CD4-positive, alpha-beta T cell treated with Interleukin-10 for 1 hour (primary cell): ENCODE measurements at regions not wholly inside any gene's neighbourhood (a gene's known extent, or its start where the extent isn't known, plus 50 kb on each side); places are given as distances from the start of the nearest gene placed in this dataset.

Experiments used
- DNase-seq: peaks from one replicate; pipeline ENCODE4 v3.0.0-alpha.2; 2020

DNA sequence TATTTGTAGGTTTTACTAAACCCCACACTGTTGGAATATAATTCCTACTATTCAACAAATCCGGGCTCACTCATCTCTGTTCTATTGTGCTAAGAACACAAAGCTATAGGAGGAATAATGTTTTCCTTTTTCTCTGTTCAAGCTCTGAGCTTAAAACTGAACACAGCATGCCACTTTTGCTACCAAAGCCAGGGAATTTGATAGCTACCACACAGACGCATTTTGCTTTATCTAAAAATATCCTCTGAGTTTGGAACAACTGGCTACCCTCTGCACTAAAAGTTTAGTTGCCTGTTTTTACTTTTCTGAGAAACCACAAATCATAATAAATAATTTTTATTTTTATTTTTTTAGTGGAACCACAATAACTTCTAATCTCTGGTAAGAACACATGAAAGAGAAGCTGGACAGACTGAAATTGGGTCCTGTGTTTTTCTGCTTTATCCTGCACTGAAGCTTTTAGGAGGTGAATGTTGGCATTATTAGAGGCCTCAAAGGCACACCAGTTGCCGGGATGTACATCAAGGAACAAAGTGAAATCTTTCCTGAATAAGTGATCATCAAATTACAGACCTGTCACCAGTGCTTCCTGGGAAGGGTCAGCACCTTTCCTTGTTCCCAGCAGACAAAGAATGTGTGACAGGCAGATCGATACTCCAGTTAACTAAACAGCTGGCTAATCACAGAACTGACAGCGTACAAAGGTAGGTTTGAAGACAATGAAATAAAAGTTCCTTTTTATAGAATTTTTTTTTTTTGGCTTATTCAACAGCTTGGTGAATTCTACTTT is 523.2 kb upstream of the TENM4 start:
- DNase-seq = no peak

DNA sequence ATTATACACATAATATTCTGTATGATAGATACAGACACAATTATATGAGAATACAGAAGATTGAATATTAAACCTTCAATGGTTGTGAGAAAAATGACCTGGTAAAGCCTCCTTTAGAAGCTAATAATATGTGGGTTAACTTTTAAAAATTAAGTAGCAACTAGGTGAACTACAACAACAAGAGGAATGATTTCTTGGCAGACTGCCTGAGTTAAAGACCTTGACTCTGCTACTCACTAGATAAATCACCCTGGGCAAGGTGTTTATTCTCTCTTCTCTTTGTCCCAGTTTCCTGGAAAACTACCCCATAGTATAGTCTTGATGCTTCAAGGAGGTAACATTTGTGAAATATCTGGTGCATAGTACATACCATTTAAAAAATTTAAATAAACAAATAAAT is 519.6 kb upstream of the TENM4 start:
- DNase-seq = no peak

DNA sequence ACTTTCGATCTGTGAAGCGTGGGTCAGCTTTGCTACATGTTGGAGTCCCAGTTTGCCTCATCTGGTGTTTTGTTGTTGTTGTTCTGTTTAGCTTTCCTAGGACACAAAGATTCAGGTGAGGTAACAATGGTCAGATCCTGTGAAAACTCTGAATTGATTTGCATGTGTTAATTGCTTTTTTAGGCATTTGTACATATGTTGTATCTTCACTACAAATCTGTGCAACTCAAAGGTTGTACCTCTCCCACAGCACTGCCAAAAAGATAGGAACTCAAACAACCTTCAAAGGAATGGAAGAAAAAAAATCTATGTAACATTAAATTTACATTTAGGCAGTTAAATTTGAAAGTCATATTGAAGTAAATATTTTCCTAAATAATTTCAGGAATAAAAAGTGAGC is 518.5 kb upstream of the TENM4 start:
- DNase-seq = no peak

DNA sequence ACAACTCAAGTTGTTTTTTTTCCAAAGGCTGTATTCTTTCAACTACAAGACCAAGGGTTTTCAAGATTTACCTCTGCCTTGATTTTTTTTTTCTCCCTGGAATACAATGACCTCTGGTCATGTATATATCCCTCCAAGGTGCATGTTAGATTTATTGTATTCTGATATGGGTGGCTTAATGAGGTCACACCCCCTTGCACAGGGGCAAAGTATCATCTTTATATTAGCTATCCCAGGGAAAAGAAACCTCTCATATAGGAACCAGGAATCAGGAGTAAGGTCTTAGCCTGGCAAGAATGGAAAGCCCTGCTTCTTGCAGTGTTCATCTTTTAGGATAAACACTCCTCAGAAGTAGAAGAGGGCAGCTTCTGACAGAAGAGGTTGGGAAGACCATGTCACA is 516.9 kb upstream of the TENM4 start:
- no peak for DNase-seq

DNA sequence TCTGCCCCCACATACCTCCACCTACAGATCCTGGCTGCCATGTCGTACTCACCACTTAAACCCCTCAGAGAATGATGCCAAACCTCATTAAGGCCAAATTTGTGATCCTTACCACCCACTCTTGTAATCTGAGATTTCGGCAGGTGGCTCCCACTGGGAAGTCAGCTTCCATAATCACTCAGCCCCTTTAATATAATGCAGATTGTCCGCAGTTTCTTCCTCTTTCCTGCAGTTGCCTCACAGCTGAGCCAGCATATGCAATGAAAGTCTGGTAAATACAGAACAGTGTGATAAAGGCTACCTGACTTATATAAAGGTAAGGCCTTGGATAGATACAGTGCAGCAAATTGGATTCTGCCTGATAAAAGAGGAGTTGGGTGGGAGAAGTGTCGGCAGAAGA is 515.2 kb upstream of the TENM4 start:
- DNase-seq = no peak

DNA sequence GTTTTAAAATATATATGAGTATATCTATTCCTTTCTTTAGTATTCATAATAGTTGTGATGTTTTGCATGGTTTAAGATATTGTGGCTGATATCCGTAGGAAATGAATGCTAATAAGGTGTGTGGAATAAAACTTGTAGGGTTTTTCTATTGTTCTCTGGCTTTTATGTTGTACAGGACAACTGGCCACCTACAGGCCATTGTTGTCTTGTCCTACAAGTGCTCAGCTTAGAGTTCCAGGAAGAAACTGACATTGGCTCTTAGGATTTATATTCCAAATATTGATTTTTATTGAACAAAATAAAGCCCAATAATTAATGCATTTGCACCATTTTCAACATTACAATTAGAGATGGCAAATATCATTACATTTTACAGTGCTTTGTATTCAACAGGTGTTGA is 512.8 kb upstream of the TENM4 start:
- DNase-seq = no peak

DNA sequence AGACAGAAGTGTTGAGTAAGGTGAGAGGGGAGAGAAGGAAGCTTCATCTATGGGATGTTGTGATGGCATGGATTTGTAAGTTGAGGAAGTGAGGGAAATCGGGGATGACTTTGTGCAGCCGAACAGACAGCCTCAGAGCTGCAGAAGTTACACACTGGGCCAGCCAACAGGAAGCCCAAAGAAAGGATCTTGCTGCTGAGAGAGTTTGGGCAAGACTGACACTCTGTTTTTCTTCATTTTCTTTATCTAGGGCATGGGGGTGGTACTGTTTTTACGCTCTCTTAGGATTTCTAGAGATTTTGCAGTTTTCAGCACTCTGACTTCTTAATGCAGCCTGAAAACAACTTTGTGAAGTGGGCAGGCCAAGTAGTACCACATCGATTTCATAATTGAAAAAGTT is 509.9 kb upstream of the TENM4 start:
- DNase-seq = no peak

DNA sequence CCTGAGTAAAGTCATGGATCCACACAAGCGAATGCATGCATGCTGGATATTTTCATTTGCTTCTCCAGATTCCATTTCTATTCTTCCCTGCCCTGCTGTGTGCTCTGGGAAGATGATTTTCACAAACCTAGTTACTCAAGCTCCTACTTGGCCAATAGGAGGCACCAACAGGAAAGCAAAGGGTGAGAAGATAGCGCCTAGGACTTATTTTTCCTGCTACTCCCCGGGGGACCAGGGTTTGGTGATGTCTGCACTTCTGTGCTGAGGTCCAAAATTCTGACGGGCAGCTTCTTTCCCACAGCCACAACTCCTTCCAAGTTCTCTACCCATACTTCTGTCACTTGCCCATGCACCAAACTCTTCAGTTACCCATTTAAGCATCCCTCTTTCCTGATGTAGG is 509.3 kb upstream of the TENM4 start:
- no peak for DNase-seq

DNA sequence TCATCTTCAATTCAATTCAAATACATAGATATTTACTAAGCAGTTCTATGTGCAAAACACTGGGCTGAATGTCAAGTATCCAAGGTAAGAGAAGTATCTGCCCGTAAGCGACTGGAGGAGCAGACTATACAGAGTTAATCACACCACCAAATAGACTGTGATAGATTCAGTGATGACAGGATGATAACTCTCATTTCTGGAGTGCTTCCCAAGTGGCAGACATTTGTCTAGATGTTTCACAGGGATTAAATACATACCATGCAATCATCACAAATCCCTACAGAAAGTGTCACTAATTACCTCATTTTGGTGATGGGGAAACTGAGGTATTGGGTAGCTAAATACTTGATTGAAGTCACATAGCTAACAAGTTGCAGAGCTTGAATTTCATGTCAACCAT is 508.7 kb upstream of the TENM4 start:
- no peak for DNase-seq

DNA sequence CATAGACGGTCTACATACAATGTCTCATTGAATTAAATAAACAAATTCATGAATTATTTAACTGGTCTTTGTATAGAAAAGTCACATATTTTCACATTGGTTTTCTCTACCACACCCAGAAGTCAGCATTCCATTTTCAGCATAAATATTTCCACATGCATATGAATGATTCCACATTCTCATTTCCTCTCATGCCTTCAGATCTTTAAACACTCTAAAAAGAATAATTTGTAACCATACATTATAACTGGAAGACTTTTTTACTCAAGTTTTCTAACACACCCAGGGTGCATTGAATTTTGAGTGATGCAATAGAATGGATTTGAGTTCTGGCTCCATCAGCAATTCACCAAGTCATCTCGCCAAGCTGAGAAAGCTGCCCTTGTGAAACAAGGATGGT is 501.8 kb upstream of the TENM4 start:
- DNase-seq = no peak

DNA sequence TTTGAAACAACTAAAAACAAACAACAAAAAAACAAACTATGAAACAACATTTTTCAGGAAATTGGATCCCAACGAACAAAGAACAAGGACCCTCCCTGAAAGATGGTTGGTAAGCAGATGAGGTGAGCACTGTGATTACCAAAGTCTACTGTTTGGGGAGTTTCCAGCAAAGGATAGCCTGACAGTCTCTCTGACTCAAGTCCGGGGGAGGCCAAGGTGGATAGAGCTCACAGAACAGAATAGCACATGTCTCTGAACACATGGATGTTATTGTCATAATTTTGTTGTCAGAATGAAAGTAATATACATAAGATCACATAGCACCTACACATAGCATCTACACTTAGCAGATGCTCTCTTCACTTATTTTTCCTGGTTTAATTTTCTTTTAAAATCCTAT is 501.3 kb upstream of the TENM4 start:
- DNase-seq = no peak

DNA sequence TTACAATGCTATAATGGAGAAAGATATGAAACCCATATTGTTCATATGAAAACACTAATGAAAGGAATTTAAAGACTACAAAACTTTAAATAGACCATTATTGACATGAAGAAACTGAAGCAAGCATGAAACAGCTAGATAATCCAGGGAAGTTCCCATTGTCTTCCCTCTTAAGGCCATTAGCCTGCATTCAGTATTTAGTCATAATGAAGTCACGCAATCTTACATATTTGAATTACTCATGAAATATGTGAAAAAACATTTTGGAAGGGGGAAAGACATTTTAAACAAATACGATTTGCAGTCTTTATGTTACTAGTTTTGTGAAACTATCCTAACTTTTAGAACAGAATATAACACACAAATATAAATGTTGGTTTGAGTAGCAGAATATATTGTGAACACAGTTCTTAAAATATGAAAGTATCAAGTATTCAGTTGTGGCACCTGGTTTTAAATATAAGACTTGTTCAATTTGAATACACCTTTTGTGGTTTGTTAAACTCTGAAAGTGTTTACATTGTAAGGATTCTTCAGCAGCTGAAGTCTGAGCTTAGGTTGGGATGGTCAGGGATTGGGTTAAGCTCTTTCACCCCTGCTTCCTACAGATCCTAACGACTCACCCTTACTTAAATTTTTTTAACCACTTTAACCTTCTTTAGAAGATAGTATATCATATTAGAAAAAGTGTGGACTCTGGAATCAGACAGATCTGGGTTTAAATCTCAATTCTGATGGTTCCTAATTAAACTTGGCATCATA is 500.3 kb upstream of the TENM4 start:
- no peak for DNase-seq

DNA sequence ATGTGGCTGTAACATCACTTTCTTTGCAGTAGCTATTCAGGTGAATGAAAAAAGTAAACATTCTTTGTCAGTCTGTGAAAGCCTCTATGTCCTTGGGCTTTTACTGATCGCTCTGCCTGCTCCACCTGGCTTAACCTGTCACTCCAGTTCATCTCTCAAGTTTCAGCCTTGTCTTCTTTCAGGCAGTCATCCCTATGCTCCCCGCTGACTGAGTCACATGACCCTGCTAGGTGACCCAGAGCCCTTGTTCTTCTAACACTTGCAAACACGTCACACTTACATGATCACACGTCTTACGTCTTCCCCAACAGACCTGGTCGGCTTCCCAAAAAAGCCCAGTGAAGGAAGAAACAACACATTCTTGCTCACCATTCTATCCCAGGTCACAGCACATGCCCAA is 499.3 kb upstream of the TENM4 start:
- DNase-seq = no peak

DNA sequence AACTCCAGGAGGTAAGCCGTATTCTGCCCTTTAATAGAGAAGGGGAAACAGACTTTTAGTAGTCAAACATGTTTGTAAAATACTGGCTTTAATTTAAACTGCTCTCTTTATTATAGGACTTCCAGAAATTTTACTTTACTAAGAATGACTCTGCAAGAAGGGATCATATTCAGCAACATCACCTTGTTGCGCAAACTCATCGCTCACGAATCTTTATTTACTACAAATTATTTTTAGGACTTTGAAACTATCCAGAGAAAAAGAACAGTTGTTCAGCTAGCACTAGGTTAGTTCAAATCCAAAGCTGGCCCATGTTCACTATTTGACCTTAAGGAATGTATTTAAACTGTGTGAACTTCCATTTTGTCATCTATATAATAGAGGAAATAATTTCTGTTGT is 498.3 kb upstream of the TENM4 start:
- DNase-seq = no peak

DNA sequence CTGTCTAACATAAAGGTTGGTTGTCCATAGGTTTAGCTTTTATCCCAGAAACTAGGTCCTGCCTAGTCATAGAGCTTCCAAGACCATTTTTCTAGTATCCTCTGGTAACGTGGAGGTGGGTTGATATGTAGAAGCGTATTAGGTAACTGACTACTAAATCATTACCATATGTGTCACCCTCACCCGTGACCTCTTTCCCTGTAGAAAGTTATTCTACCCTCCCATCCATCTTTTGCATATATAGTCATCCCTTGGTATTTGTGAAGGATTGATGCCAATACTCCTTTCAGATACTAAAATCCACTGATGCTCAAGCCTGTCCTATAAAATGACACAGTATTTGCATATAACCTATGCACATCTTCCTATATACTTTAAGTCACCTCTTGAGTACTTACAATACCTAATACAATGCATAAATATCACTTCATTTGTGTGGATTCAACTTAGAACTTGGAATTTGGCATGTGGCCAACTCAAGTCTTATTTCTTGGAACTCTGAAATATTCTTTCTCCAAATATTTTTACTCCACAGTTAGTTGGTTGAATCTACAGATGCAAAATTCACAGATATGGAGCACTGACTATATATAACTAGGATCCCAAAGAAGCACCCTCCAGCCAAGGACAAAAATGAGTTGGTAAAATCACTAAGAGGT is 497.0 kb upstream of the TENM4 start:
- no peak for DNase-seq

DNA sequence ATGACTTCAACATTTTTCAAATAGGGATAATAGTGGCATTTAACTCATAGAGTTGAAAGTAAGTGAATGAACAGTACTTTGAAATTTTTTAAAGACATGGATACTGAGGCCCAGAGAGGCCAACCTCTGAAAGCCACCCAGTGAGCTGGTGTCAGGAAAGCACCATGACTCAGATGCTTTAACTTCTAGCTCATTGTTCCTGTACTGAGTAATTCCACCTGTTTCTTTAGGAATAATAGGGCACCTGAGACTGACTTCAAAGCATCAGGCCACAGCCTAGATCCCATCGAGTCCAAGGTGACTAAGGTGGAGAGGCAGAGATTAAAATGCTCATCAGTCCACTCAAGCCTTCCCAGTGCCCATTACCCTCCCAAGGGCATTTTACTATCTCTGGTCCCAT is 491.8 kb upstream of the TENM4 start:
- no peak for DNase-seq

DNA sequence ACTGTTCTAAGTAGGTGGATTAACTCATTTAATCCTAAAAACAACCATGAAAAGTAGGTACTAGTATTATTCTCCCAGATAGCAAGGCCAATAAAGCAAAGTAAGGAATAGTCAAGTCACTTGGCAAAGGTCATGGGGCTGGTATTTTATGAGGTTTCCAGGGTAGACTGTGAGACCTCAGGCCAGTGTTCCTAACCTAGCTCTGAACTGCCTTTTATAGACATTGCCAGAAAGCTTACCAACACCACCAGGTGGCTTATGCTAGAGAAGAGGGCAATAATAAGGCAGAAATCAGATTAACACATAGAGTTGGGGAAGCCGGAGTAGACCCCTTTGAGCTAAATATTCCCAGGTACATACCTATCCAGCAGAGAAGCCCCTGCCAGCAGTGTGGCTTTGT is 490.9 kb upstream of the TENM4 start:
- no peak for DNase-seq

DNA sequence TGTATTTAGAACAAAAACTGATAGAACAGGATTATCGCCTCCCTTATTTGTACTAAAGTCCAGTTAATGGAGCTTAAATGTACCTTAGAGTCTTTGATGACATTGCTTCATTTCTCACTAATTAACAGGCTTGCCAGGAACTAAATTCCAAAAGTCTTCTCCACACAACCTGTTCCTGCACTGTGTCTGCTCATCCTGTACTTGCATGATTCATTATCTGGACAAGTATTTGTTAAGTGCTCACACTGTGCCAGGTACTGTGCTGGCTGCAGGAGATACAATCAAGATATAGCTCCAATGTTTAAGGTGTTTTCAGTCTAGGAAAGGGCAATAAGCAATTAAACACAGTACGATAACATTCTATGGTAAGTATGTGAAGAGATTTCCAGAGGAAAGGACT is 485.9 kb upstream of the TENM4 start:
- no peak for DNase-seq

DNA sequence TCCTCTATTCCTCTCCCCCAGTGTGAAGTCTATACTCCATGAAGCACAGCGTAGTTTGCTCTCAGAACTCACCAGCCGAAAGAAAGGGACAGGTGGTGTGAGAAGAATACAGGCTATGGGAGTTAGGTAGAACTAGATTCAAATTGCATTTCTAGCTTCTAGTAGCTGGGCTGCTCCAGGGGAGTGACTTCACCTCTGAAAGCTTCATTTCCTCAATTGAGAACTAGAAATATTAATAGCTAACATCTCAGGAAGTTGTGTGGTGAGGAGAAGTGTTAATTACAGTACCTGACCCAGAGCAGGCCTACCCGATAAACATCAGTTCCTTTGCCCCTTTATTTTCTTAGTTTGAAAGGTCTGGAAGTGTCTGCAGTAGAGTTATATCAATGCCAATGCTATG is 484.7 kb upstream of the TENM4 start:
- DNase-seq = no peak

DNA sequence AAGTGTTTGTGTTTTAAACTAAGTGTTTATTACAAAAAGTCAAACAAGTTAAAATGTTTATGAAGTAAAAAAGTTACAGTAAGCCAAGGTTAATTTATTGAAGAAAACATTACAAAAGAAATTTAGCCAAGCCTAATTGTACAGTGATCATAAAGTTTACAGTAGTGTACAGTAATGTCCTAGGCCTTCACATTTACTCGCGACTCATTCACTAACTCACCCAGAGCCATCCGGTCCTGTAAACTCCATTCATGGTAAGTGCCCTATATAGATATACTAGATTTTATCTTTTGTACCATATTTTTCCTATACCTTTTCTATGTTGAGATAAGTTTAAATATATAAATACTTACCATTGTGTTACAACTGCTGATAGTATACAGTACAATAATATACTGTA is 481.8 kb upstream of the TENM4 start:
- DNase-seq = no peak

DNA sequence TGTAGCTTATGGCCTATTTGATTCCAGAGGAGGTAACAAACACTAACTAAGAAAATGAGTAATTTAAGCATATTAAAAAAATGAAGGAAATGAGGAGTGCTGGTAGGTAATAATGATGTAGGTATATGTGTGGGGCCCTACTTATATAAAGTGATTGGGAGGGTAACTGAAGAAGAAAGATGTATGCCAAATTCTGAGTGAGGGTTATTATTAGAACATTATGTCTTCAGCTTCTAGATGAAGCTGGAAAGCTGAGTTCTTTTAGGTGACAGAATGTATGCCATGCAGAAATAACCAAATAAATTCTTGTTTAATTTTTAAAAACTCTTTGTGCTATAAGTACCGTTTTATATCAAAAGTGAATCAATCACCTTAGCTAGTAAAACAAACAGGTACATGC is 479.6 kb upstream of the TENM4 start:
- DNase-seq = no peak

DNA sequence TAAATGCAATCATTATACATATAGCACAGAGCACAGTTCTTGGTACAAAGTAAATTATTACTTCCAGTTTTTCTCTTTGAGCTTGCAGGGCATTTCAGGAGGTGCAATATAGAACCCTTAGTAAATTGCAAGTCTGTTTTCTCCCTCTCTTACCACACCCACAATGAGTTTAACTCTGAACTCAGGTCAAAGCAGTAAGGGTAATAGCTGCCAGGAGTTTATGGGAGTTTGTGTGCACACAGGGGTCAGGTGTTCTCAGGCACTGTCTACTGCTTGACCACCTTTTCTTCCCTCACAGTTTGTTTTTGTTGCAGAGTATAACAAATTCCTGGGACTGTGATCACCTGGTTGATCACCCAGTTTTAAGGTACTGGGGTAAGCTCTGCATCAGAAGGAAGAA is 478.5 kb upstream of the TENM4 start:
- DNase-seq = no peak

DNA sequence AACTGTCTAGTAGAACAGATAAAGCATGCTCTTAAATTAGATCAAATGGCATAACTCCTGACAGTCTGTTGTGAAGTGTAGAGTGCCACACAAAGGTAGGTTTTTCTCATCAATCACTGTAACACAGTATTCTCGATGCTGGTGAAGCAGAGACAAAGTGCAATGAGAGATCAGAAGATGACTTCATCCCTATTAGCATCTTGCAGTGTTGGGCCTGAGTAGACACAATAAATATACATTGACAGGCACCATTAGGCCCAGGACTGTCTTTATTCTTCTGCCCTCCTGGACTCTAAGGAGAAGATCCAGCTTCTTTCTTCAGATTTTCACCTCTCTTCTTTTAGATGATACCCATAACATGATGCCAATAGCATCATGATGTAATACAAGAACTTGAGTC is 478.0 kb upstream of the TENM4 start:
- DNase-seq = no peak

DNA sequence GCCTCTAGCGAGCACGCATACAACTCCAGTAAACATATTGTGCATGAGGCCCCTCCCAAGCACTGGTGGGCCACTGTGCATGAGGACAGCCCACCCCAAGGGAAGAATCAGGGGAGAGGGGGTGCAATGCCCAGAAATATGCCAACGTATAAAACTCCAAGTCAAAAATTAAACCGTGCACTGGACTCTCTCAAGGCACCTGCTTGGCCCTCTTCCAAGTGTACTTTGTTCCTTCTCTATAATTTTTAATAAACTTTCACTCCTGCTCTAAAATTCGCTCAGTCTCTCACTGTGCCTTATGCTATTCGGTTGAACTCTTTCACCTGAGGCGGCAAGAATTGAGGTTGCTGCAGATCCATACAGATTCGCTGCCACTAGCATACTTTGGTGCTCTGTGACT is 465.3 kb upstream of the TENM4 start:
- DNase-seq = no peak
